ENCODE measurements at regions not wholly inside any gene's neighbourhood (a gene's known extent, or its start where the extent isn't known, plus 50 kb on each side); places are given as distances from the start of the nearest gene placed in this dataset.

DNA sequence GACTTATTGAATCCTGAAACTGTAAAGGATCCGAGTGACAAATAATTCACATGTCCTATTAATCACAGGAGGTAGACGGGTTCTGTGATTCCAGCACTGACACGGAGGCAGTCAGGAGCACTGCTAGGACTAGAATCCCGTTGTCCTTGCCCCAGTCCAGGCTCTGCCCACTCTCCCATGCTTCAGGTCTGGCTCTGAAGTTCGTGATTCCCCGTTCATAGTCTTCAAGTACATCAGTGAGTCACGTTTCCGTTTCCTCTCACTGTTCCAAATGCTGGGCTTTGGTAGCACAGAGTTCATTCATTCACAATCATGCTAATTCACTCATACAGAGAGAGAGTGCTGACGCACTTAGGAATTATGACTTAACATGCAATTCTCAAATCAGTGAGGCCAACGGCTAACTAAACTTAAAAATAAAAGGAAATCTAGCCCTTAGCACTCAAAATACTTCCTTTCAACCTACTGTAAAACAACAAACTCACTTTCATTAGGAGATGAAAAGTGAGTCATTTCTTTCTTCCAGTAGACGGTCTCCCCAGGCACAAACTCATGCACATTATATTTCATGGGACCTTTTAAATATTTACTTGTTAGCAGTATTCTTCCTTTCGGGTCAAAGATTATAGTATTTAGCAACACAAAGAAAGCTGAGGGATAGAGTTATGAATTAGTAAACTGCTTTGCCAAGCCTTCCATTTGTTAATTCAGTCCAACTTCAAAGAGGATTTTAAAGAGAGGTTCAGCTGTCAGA lies 94.0 kb upstream of the NHSL1 start (continued):
- TF ChIP-seq, protein P1, sequence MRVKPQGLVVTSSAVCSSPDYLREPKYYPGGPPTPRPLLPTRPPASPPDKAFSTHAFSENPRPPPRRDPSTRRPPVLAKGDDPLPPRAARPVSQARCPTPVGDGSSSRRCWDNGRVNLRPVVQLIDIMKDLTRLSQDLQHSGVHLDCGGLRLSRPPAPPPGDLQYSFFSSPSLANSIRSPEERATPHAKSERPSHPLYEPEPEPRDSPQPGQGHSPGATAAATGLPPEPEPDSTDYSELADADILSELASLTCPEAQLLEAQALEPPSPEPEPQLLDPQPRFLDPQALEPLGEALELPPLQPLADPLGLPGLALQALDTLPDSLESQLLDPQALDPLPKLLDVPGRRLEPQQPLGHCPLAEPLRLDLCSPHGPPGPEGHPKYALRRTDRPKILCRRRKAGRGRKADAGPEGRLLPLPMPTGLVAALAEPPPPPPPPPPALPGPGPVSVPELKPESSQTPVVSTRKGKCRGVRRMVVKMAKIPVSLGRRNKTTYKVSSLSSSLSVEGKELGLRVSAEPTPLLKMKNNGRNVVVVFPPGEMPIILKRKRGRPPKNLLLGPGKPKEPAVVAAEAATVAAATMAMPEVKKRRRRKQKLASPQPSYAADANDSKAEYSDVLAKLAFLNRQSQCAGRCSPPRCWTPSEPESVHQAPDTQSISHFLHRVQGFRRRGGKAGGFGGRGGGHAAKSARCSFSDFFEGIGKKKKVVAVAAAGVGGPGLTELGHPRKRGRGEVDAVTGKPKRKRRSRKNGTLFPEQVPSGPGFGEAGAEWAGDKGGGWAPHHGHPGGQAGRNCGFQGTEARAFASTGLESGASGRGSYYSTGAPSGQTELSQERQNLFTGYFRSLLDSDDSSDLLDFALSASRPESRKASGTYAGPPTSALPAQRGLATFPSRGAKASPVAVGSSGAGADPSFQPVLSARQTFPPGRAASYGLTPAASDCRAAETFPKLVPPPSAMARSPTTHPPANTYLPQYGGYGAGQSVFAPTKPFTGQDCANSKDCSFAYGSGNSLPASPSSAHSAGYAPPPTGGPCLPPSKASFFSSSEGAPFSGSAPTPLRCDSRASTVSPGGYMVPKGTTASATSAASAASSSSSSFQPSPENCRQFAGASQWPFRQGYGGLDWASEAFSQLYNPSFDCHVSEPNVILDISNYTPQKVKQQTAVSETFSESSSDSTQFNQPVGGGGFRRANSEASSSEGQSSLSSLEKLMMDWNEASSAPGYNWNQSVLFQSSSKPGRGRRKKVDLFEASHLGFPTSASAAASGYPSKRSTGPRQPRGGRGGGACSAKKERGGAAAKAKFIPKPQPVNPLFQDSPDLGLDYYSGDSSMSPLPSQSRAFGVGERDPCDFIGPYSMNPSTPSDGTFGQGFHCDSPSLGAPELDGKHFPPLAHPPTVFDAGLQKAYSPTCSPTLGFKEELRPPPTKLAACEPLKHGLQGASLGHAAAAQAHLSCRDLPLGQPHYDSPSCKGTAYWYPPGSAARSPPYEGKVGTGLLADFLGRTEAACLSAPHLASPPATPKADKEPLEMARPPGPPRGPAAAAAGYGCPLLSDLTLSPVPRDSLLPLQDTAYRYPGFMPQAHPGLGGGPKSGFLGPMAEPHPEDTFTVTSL (CRISPR knock-in tag; IDR thresholded peaks at IDR 0.05; ENCODE audit: borderline replicate concordance) = peak; percentile 83; the same call in 1 of the 2 replicates
- no peak for TF ChIP-seq ZNF589 (CRISPR knock-in tag; conservative IDR thresholded peaks at IDR 0.05)
- TF ChIP-seq XRCC5 (optimal IDR thresholded peaks at IDR 0.05; ENCODE audit: low read length) = peak; percentile 36
- TF ChIP-seq FOXA3 (CRISPR knock-in tag; IDR thresholded peaks at IDR 0.05) = peak; percentile 44
- TF ChIP-seq ZNF17 (CRISPR knock-in tag; IDR thresholded peaks at IDR 0.05) = no peak
- TF ChIP-seq, protein P2, sequence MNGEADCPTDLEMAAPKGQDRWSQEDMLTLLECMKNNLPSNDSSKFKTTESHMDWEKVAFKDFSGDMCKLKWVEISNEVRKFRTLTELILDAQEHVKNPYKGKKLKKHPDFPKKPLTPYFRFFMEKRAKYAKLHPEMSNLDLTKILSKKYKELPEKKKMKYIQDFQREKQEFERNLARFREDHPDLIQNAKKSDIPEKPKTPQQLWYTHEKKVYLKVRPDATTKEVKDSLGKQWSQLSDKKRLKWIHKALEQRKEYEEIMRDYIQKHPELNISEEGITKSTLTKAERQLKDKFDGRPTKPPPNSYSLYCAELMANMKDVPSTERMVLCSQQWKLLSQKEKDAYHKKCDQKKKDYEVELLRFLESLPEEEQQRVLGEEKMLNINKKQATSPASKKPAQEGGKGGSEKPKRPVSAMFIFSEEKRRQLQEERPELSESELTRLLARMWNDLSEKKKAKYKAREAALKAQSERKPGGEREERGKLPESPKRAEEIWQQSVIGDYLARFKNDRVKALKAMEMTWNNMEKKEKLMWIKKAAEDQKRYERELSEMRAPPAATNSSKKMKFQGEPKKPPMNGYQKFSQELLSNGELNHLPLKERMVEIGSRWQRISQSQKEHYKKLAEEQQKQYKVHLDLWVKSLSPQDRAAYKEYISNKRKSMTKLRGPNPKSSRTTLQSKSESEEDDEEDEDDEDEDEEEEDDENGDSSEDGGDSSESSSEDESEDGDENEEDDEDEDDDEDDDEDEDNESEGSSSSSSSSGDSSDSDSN (CRISPR knock-in tag; IDR thresholded peaks at IDR 0.05) = peak; percentile 60; the same call in 1 of the 2 replicates
- TF ChIP-seq, protein P3, sequence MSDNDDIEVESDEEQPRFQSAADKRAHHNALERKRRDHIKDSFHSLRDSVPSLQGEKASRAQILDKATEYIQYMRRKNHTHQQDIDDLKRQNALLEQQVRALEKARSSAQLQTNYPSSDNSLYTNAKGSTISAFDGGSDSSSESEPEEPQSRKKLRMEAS (IDR thresholded peaks at IDR 0.05) = no peak
- no peak for TF ChIP-seq ZBTB1 (CRISPR knock-in tag; IDR thresholded peaks at IDR 0.05; ENCODE audit: borderline replicate concordance)
- TF ChIP-seq SIX4 (CRISPR knock-in tag; IDR thresholded peaks at IDR 0.05) = no peak
- TF ChIP-seq, protein P4, sequence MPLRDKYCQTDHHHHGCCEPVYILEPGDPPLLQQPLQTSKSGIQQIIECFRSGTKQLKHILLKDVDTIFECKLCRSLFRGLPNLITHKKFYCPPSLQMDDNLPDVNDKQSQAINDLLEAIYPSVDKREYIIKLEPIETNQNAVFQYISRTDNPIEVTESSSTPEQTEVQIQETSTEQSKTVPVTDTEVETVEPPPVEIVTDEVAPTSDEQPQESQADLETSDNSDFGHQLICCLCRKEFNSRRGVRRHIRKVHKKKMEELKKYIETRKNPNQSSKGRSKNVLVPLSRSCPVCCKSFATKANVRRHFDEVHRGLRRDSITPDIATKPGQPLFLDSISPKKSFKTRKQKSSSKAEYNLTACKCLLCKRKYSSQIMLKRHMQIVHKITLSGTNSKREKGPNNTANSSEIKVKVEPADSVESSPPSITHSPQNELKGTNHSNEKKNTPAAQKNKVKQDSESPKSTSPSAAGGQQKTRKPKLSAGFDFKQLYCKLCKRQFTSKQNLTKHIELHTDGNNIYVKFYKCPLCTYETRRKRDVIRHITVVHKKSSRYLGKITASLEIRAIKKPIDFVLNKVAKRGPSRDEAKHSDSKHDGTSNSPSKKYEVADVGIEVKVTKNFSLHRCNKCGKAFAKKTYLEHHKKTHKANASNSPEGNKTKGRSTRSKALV (CRISPR knock-in tag; IDR thresholded peaks at IDR 0.05) = 0 out of 2 replicates have a peak, but pooled peaks have one; percentile 76
- no peak for TF ChIP-seq RFX3 (CRISPR knock-in tag; IDR thresholded peaks at IDR 0.05)
- TF ChIP-seq NR2C2 (CRISPR knock-in tag; IDR thresholded peaks at IDR 0.05; ENCODE audit: borderline replicate concordance) = peak; percentile 60; the same call in 1 of the 2 replicates
- no peak; the same call in 1 of the 2 replicates for TF ChIP-seq ZNF749 (CRISPR knock-in tag; IDR thresholded peaks at IDR 0.05; ENCODE audit: borderline replicate concordance)
- TF ChIP-seq MEF2D (CRISPR knock-in tag; IDR thresholded peaks at IDR 0.05) = no peak
- TF ChIP-seq RARG (CRISPR knock-in tag; IDR thresholded peaks at IDR 0.05; ENCODE audit: low read depth) = no peak
- TF ChIP-seq, protein P5, sequence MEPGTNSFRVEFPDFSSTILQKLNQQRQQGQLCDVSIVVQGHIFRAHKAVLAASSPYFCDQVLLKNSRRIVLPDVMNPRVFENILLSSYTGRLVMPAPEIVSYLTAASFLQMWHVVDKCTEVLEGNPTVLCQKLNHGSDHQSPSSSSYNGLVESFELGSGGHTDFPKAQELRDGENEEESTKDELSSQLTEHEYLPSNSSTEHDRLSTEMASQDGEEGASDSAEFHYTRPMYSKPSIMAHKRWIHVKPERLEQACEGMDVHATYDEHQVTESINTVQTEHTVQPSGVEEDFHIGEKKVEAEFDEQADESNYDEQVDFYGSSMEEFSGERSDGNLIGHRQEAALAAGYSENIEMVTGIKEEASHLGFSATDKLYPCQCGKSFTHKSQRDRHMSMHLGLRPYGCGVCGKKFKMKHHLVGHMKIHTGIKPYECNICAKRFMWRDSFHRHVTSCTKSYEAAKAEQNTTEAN (CRISPR knock-in tag; conservative IDR thresholded peaks at IDR 0.05) = no peak
- TF ChIP-seq ATAD3A (CRISPR knock-in tag; IDR thresholded peaks at IDR 0.05) = no peak
- TF ChIP-seq ZNF564 (CRISPR knock-in tag; IDR thresholded peaks at IDR 0.05) = 0 out of 2 replicates have a peak, but pooled peaks have one; percentile 22
